ENCODE measurements at regions not wholly inside any gene's neighbourhood (a gene's known extent, or its start where the extent isn't known, plus 50 kb on each side); places are given as distances from the start of the nearest gene placed in this dataset. TPM values are rescaled to one million over a fixed set of nuclear protein-coding genes. Genes with fewer than 3 reads are reported as not detected.

- ChIA-PET CTCF (no interaction called here), POLR2A (no interaction called here)
Measured at GRCh38 chr12:74984631-74985030, 225.0 kb downstream of the KCNC2 start.

GRCh38 chr12:74985293-74985985 lies 224.2 kb downstream of the KCNC2 start:
- no peak overlapping the region for H3K4me3 ChIP-seq (ENCODE audit: low read depth, low read length)
- no peak overlapping the region for H3K27ac ChIP-seq (ENCODE audit: low read depth, low read length)
- no peak for DNase-seq (ENCODE audit: low read depth, low spot score)
- TF ChIP-seq CTCF (IDR thresholded peaks at IDR 0.05; ENCODE audit: low read depth, low read length): no peak
- H3K27me3 ChIP-seq (ENCODE audit: control insufficient read depth, insufficient read depth, low read length): no peaks in the 10 kb centered on the region
- ChIA-PET POLR2A (no interaction called here), CTCF (no interaction called here)
- H3K9me3 ChIP-seq (ENCODE audit: control insufficient read depth, insufficient read depth, low read length): no peaks in the 10 kb centered on the region

More at GRCh38 chr12:74984631-74985030, 225.0 kb downstream of the KCNC2 start:
- DNase-seq (ENCODE audit: low read depth, low spot score): no peak
- Histone ChIP-seq H3K4me3 (ENCODE audit: low read depth, low read length) (no peak overlapping the region), H3K27ac (ENCODE audit: low read depth, low read length) (no peak overlapping the region), H3K27me3 (ENCODE audit: control insufficient read depth, insufficient read depth, low read length) (no peaks in the 10 kb centered on the region), H3K9me3 (ENCODE audit: control insufficient read depth, insufficient read depth, low read length) (no peaks in the 10 kb centered on the region)
- TF ChIP-seq CTCF (IDR thresholded peaks at IDR 0.05; ENCODE audit: low read depth, low read length): no peak

GRCh38 chr12:74985986-74986319 lies 223.7 kb downstream of the KCNC2 start:
- no peak for DNase-seq (ENCODE audit: low read depth, low spot score)
- TF ChIP-seq CTCF (IDR thresholded peaks at IDR 0.05; ENCODE audit: low read depth, low read length): no peak
- Histone ChIP-seq H3K9me3 (ENCODE audit: control insufficient read depth, insufficient read depth, low read length) (no peaks in the 10 kb centered on the region), H3K27me3 (ENCODE audit: control insufficient read depth, insufficient read depth, low read length) (no peaks in the 10 kb centered on the region), H3K27ac (ENCODE audit: low read depth, low read length) (no peak overlapping the region), H3K4me3 (ENCODE audit: low read depth, low read length) (no peak overlapping the region)
- ChIA-PET CTCF (no interaction called here), POLR2A (no interaction called here)

GRCh38 chr12:74988156-74988555 lies 221.5 kb downstream of the KCNC2 start:
- no peaks in the 10 kb centered on the region for H3K27me3 ChIP-seq (ENCODE audit: control insufficient read depth, insufficient read depth, low read length)
- no peaks in the 10 kb centered on the region for H3K9me3 ChIP-seq (ENCODE audit: control insufficient read depth, insufficient read depth, low read length)
- CTCF ChIA-PET: no interaction called here
- H3K27ac ChIP-seq (ENCODE audit: low read depth, low read length): no peak overlapping the region
- POLR2A ChIA-PET: no interaction called here
- DNase-seq (ENCODE audit: low read depth, low spot score): no peak
- TF ChIP-seq CTCF (IDR thresholded peaks at IDR 0.05; ENCODE audit: low read depth, low read length): no peak
- no peak overlapping the region for H3K4me3 ChIP-seq (ENCODE audit: low read depth, low read length)

Small RNA genes lying in the stretch of these regions (small RNA-seq; reads per million reads assigned to genes)
- gene AC123904.2 (ENCODE audit: insufficient read length, low read depth): not detected
